H1 (cell line): ENCODE measurements at regions not wholly inside any gene's neighbourhood (a gene's known extent, or its start where the extent isn't known, plus 50 kb on each side); places are given as distances from the start of the nearest gene placed in this dataset.

Experiments
- CTCF ChIA-PET: fragments of 300-600 bp; sonication (Branson Sonifier 250); formaldehyde crosslinking; loops from one replicate; lab custom pipeline; 2021; ENCODE audit not compliant: partially characterized antibody; lab: Charles Lee
- POLR2A ChIA-PET: fragments of 300-600 bp; sonication (Branson Sonifier 250); formaldehyde crosslinking; loops from one replicate; lab custom pipeline; 2021; ENCODE audit warnings: inconsistent platforms; ENCODE audit not compliant: partially characterized antibody; lab: Charles Lee
- DNase-seq, 2 experiments: peaks; one replicate each; pipeline versions ENCODE4 v3.0.0 to v3.0.0-alpha.2; 2010 to 2022; ENCODE audit warnings: low spot score in 2 of 2, low read depth in 1 of 2, mixed read lengths in 1 of 2
- FAIRE-seq: peaks from 2 replicates; lab custom pipeline; 2011; peaks lifted over from hg19 to GRCh38; lab: Jason Lieb, UNC
- H2AFZ ChIP-seq: 2 replicates; pipeline ENCODE4 v1.8.1; 2012; ENCODE audit warnings: low read length, inconsistent platforms
- H2AK5ac ChIP-seq: 2 replicates; pipeline ENCODE4 v1.6.1; 2013; ENCODE audit warnings: low read depth, low read length
- H2BK120ac ChIP-seq: replicated peaks from 2 replicates; pipeline ENCODE3; 2013; ENCODE audit warnings: low read depth, low read length, inconsistent platforms
- H2BK12ac ChIP-seq: 2 replicates; pipeline ENCODE4 v1.6.1; 2013; ENCODE audit warnings: low read depth, low read length
- H2BK15ac ChIP-seq: 2 replicates; pipeline ENCODE4 v1.6.1; 2013; ENCODE audit warnings: low read length
- H2BK20ac ChIP-seq: 2 replicates; pipeline ENCODE4 v1.6.1; 2013; ENCODE audit warnings: low read length
- H2BK5ac ChIP-seq: 2 replicates; pipeline ENCODE4 v1.6.1; 2013; ENCODE audit warnings: low read depth, low read length
- H3K14ac ChIP-seq: 2 replicates; pipeline ENCODE4 v1.6.1; 2013; ENCODE audit warnings: inconsistent platforms; ENCODE audit not compliant: insufficient read length
- H3K18ac ChIP-seq: 2 replicates; pipeline ENCODE4 v1.6.1; 2013; ENCODE audit warnings: low read length; ENCODE audit errors: extremely low read depth
- H3K23ac ChIP-seq: 2 replicates; pipeline ENCODE4 v1.6.1; 2013; ENCODE audit warnings: inconsistent platforms; ENCODE audit not compliant: insufficient read length
- H3K23me2 ChIP-seq: 2 replicates; pipeline ENCODE4 v1.6.1; 2013; ENCODE audit warnings: low read depth, low read length
- H3K27ac ChIP-seq: 2 replicates; pipeline ENCODE4 v1.6.1; 2011; ENCODE audit warnings: low read depth, low read length, inconsistent platforms
- H3K27me3 ChIP-seq, 4 experiments: replicated peaks in 1 of 4; 1 replicate in 1 of 4; 2 replicates in 3 of 4; pipeline versions ENCODE4 v1.6.1 to v1.8.1; 2011 to 2013; ENCODE audit warnings: low read length in 3 of 4, mild to moderate bottlenecking in 3 of 4, inconsistent platforms in 2 of 4, mixed read lengths in 2 of 4, moderate library complexity in 1 of 4; ENCODE audit not compliant: control insufficient read depth in 3 of 4, insufficient read depth in 3 of 4; ENCODE audit errors: extremely low read depth in 1 of 4
- H3K36me3 ChIP-seq, 4 experiments: 2 replicates each; pipeline versions ENCODE4 v1.6.1 to v1.8.1; 2011 to 2013; ENCODE audit warnings: mild to moderate bottlenecking in 4 of 4, low read length in 3 of 4, moderate library complexity in 2 of 4, control low read depth in 1 of 4, inconsistent platforms in 1 of 4; ENCODE audit not compliant: insufficient read depth in 4 of 4, control insufficient read depth in 2 of 4
- H3K4ac ChIP-seq: replicated peaks from 2 replicates; pipeline ENCODE3; 2013; ENCODE audit warnings: low read length, low read depth, mixed read lengths, inconsistent platforms; ENCODE audit not compliant: insufficient read length
- H3K4me1 ChIP-seq, 4 experiments: replicated peaks in 1 of 4; 1 replicate in 1 of 4; 2 replicates in 3 of 4; pipeline versions ENCODE4 v1.6.1 to v1.8.1; 2011 to 2013; ENCODE audit warnings: low read length in 3 of 4, inconsistent platforms in 2 of 4, mixed read lengths in 1 of 4; ENCODE audit not compliant: insufficient read depth in 4 of 4, control insufficient read depth in 3 of 4
- H3K4me2 ChIP-seq, 2 experiments: 2 replicates each; pipeline versions ENCODE4 v1.6.1 to v1.8.1; 2011 to 2013; ENCODE audit warnings: low read depth in 2 of 2, low read length in 2 of 2, control low read depth in 1 of 2, inconsistent platforms in 1 of 2, mild to moderate bottlenecking in 1 of 2; ENCODE audit not compliant: insufficient read depth in 1 of 2
- H3K4me3 ChIP-seq, 4 experiments: fragments of 200-600, 300-600 bp in 1 of 4; sonication (generic), shearing (Covaris generic), sonication (Bioruptor Twin) in 1 of 4; 2 replicates each; pipeline versions ENCODE4 v1.5.1 to v1.8.1; 2011 to 2016; ENCODE audit warnings: low read length in 4 of 4, low read depth in 3 of 4, control low read depth in 2 of 4, inconsistent platforms in 2 of 4, mild to moderate bottlenecking in 2 of 4, mixed read lengths in 1 of 4, moderate library complexity in 1 of 4; ENCODE audit not compliant: insufficient read depth in 2 of 4; ENCODE audit errors: extremely low read depth in 1 of 4
- H3K56ac ChIP-seq: replicated peaks from 2 replicates; pipeline ENCODE3; 2013; ENCODE audit warnings: low read depth, mild to moderate bottlenecking, mixed read lengths, low read length, inconsistent platforms; ENCODE audit not compliant: insufficient read length
- H3K79me1 ChIP-seq: 2 replicates; pipeline ENCODE4 v1.6.1; 2013; ENCODE audit warnings: low read depth, low read length, control low read depth
- H3K79me2 ChIP-seq, 2 experiments: 2 replicates each; pipeline versions ENCODE4 v1.6.1 to v1.8.1; 2012 to 2013; ENCODE audit warnings: low read length in 2 of 2, mild to moderate bottlenecking in 2 of 2, inconsistent platforms in 1 of 2; ENCODE audit not compliant: insufficient read depth in 2 of 2, control insufficient read depth in 1 of 2
- H3K9ac ChIP-seq, 4 experiments: replicated peaks in 1 of 4; 1 replicate in 1 of 4; 2 replicates in 3 of 4; pipeline versions ENCODE4 v1.6.1 to v1.8.1; 2011 to 2013; ENCODE audit warnings: low read depth in 3 of 4, low read length in 3 of 4, control low read depth in 2 of 4, mild to moderate bottlenecking in 2 of 4, moderate library complexity in 2 of 4, inconsistent platforms in 1 of 4; ENCODE audit errors: extremely low read depth in 1 of 4
- H3K9me3 ChIP-seq, 2 experiments: 2 replicates each; pipeline versions ENCODE4 v1.6.1 to v1.8.1; 2012 to 2013; ENCODE audit warnings: mild to moderate bottlenecking in 2 of 2, moderate library complexity in 2 of 2, control low read depth in 1 of 2, inconsistent platforms in 1 of 2, low read depth in 1 of 2, low read length in 1 of 2, mixed read lengths in 1 of 2; ENCODE audit not compliant: insufficient read depth in 2 of 2
- H4K20me1 ChIP-seq, 2 experiments: replicated peaks in 1 of 2; 2 replicates each; pipeline versions ENCODE3 to v1.8.1; 2011 to 2013; ENCODE audit warnings: inconsistent platforms in 2 of 2, low read length in 2 of 2, mild to moderate bottlenecking in 1 of 2; ENCODE audit not compliant: insufficient read depth in 2 of 2, control insufficient read depth in 1 of 2
- H4K5ac ChIP-seq: 2 replicates; pipeline ENCODE4 v1.6.1; 2013; ENCODE audit warnings: low read length, low read depth, mixed read lengths, inconsistent platforms; ENCODE audit not compliant: insufficient read length
- H4K8ac ChIP-seq: 2 replicates; pipeline ENCODE4 v1.8.0; 2013; ENCODE audit warnings: mild to moderate bottlenecking, moderate library complexity, low read length, inconsistent platforms; ENCODE audit not compliant: insufficient read depth; ENCODE audit errors: extremely low read depth
- H4K91ac ChIP-seq: replicated peaks from 2 replicates; pipeline ENCODE3; 2013; ENCODE audit warnings: low read length, mixed read lengths, inconsistent platforms; ENCODE audit not compliant: insufficient read length
- CBX5 ChIP-seq: fragments of 300-800, 300-1000 bp; sonication (generic); IDR thresholded peaks from 2 replicates; pipeline ENCODE4 v1.7.1; 2016; ENCODE audit warnings: antibody characterized with exemption, low read length, low read depth
- GABPA ChIP-seq: IDR thresholded peaks from 2 replicates; pipeline ENCODE4 v1.6.1; 2011; ENCODE audit warnings: mild to moderate bottlenecking, low read length, moderate library complexity, borderline replicate concordance; ENCODE audit not compliant: insufficient read depth
- WGBS, 2 experiments: shearing (Covaris generic) in 1 of 2; methylation state at CpG; one replicate each; pipeline versions ENCODE4 v1.1.6 to v1.1.7; 2013 to 2015; ENCODE audit warnings: low lambda C conversion rate in 2 of 2, mixed read lengths in 2 of 2, inconsistent platforms in 1 of 2, low coverage in 1 of 2, missing lambda C conversion rate in 1 of 2; ENCODE audit not compliant: insufficient replicate concordance in 2 of 2, insufficient coverage in 1 of 2, insufficient read length in 1 of 2; ENCODE audit errors: extremely low coverage in 1 of 2, missing lambda C conversion rate in 1 of 2; 5-methylcytosine and 5-hydroxymethylcytosine counted together

- CTCF ChIA-PET = interaction anchor here (0.5 kb wide), 1 partner anchor 169 kb away, joined by 4 read pairs; no protein-coding TSS in a partner anchor
Measured at GRCh38 chr2:152280780-152281179, 54.2 kb upstream of the FMNL2 start.

More at GRCh38 chr2:152280780-152281179, 54.2 kb upstream of the FMNL2 start:
- DNase-seq (no peak), FAIRE-seq (no peak)
- no peak overlapping the region for H2BK120ac ChIP-seq
- H4K20me1 ChIP-seq = no peaks in the 10 kb centered on the region
- H3K23me2 ChIP-seq = no peaks in the 10 kb centered on the region
- H3K56ac ChIP-seq = no peak overlapping the region
- H3K18ac ChIP-seq = no peak overlapping the region
- H3K79me1 ChIP-seq = no peaks in the 10 kb centered on the region
- no peak overlapping the region for H3K4me2 ChIP-seq
- no peaks in the 10 kb centered on the region for H3K4me1 ChIP-seq
- H3K14ac ChIP-seq = no peak overlapping the region
- no peak overlapping the region for H2AFZ ChIP-seq
- H2BK20ac ChIP-seq = no peak overlapping the region
- H4K8ac ChIP-seq = no peak overlapping the region
- no peak overlapping the region for H2BK12ac ChIP-seq
- no peaks in the 10 kb centered on the region for H3K36me3 ChIP-seq
- POLR2A ChIA-PET = no interaction called here
- no peak overlapping the region for H3K27ac ChIP-seq
- H2AK5ac ChIP-seq = no peak overlapping the region
- H4K91ac ChIP-seq = no peak overlapping the region
- H3K27me3 ChIP-seq = no peaks in the 10 kb centered on the region
- peaks cover 0 to 6% of the 10 kb centered on the region in 2 experiments for H3K9me3 ChIP-seq
- WGBS, 2 experiments = 58% methylated on average over 2 of the region's 2 CpGs; no CpG with 5 or more reads in 1 of the 2 experiments
- H4K5ac ChIP-seq = no peak overlapping the region
- H3K4ac ChIP-seq = no peak overlapping the region
- no peak overlapping the region for H3K4me3 ChIP-seq
- TF ChIP-seq GABPA = no peak
- no peak for TF ChIP-seq CBX5
- no peak overlapping the region for H2BK15ac ChIP-seq
- H2BK5ac ChIP-seq = no peak overlapping the region
- H3K79me2 ChIP-seq = no peaks in the 10 kb centered on the region
- H3K9ac ChIP-seq = no peak overlapping the region
- H3K23ac ChIP-seq = no peak overlapping the region
